ENCODE measurements at regions not wholly inside any gene's neighbourhood (a gene's known extent, or its start where the extent isn't known, plus 50 kb on each side); places are given as distances from the start of the nearest gene placed in this dataset.

GRCh38 chr16:11401161-11402050 lies 56.1 kb downstream of the RMI2 start:
- Histone ChIP-seq H3K9ac (ENCODE audit: low read length) (no peak overlapping the region), H3K9me3 (ENCODE audit: insufficient read depth, low read length) (no peaks in the 10 kb centered on the region), H3K4me1 (ENCODE audit: low read length) (no peaks in the 10 kb centered on the region), H3K27me3 (ENCODE audit: low read depth, low read length) (peaks cover 7% of the 10 kb centered on the region; the same call in 1 of the 2 replicates), H3K36me3 (replicated peaks; ENCODE audit: low read depth, low read length) (no peaks in the 10 kb centered on the region), H3K27ac (ENCODE audit: low read length) (no peak overlapping the region), H4K20me1 (ENCODE audit: insufficient read depth, low read length) (0 out of 2 replicates have a peak, but pooled peaks cover 3% of the 10 kb centered on the region), H3K79me2 (ENCODE audit: low read length) (no peaks in the 10 kb centered on the region), H3K4me2 (ENCODE audit: low read length) (no peak overlapping the region), H2AFZ (ENCODE audit: low read depth, low read length) (no peak overlapping the region), H3K4me3 (ENCODE audit: low read length) (no peak overlapping the region)
- TF ChIP-seq EZH2phosphoT487 (IDR thresholded peaks at IDR 0.05; ENCODE audit: low read depth) (no peak), CTCF (IDR thresholded peaks at IDR 0.05; ENCODE audit: low read depth, low read length) (no peak)

GRCh38 chr16:11402051-11402744 lies 56.9 kb downstream of the RMI2 start:
- Histone ChIP-seq H3K4me2 (ENCODE audit: low read length) (no peak overlapping the region), H3K4me1 (ENCODE audit: low read length) (no peaks in the 10 kb centered on the region), H3K9me3 (ENCODE audit: insufficient read depth, low read length) (no peaks in the 10 kb centered on the region), H3K9ac (ENCODE audit: low read length) (no peak overlapping the region), H3K79me2 (ENCODE audit: low read length) (no peaks in the 10 kb centered on the region), H3K27ac (ENCODE audit: low read length) (no peak overlapping the region), H3K36me3 (replicated peaks; ENCODE audit: low read depth, low read length) (no peaks in the 10 kb centered on the region), H3K27me3 (ENCODE audit: low read depth, low read length) (peaks cover 7% of the 10 kb centered on the region; the same call in 1 of the 2 replicates), H4K20me1 (ENCODE audit: insufficient read depth, low read length) (0 out of 2 replicates have a peak, but pooled peaks cover 3% of the 10 kb centered on the region), H2AFZ (ENCODE audit: low read depth, low read length) (no peak overlapping the region), H3K4me3 (ENCODE audit: low read length) (no peak overlapping the region)
- no peak for TF ChIP-seq EZH2phosphoT487 (IDR thresholded peaks at IDR 0.05; ENCODE audit: low read depth)
- TF ChIP-seq CTCF (IDR thresholded peaks at IDR 0.05; ENCODE audit: low read depth, low read length) = no peak

- no peak overlapping the region for H3K9ac ChIP-seq (ENCODE audit: low read length)
Observed at GRCh38 chr16:11402745-11403533, 57.7 kb downstream of the RMI2 start.

More at GRCh38 chr16:11402745-11403533, 57.7 kb downstream of the RMI2 start:
- no peaks in the 10 kb centered on the region for H3K4me1 ChIP-seq (ENCODE audit: low read length)
- H3K79me2 ChIP-seq (ENCODE audit: low read length) = no peaks in the 10 kb centered on the region
- H4K20me1 ChIP-seq (ENCODE audit: insufficient read depth, low read length) = 0 out of 2 replicates have a peak, but pooled peaks cover 3% of the 10 kb centered on the region
- no peaks in the 10 kb centered on the region for H3K36me3 ChIP-seq (replicated peaks; ENCODE audit: low read depth, low read length)
- H3K9me3 ChIP-seq (ENCODE audit: insufficient read depth, low read length) = no peaks in the 10 kb centered on the region
- H2AFZ ChIP-seq (ENCODE audit: low read depth, low read length) = no peak overlapping the region
- no peak for TF ChIP-seq EZH2phosphoT487 (IDR thresholded peaks at IDR 0.05; ENCODE audit: low read depth)
- TF ChIP-seq CTCF (IDR thresholded peaks at IDR 0.05; ENCODE audit: low read depth, low read length) = no peak
- H3K4me2 ChIP-seq (ENCODE audit: low read length) = no peak overlapping the region
- peaks cover 7% of the 10 kb centered on the region; the same call in 1 of the 2 replicates for H3K27me3 ChIP-seq (ENCODE audit: low read depth, low read length)
- H3K27ac ChIP-seq (ENCODE audit: low read length) = no peak overlapping the region
- H3K4me3 ChIP-seq (ENCODE audit: low read length) = no peak overlapping the region
